Suprapubic skin (tissue), 4 donors: ENCODE measurements at regions not wholly inside any gene's neighbourhood (a gene's known extent, or its start where the extent isn't known, plus 50 kb on each side); places are given as distances from the start of the nearest gene placed in this dataset.

Source experiments
- CTCF ChIP-seq, 2 donors: fragments of 200-600 bp in 1 of 2; fragments of 450-650 bp in 1 of 2; sonication (generic) in 1 of 2; IDR thresholded peaks; one replicate each; pipeline ENCODE4 v1.5.1; 2016 to 2019; ENCODE audit warnings: antibody characterized with exemption in 2 of 2, mild to moderate bottlenecking in 1 of 2, moderate library complexity in 1 of 2
- EP300 ChIP-seq: sonication (generic); formaldehyde crosslinking; IDR thresholded peaks from one replicate; pipeline ENCODE4 v1.6.1; 2017; ENCODE audit warnings: antibody characterized with exemption
- POLR2A ChIP-seq, 2 donors: fragments of 450-650 bp; IDR thresholded peaks; one replicate each; pipeline ENCODE4 v1.6.1; 2017; ENCODE audit warnings: antibody characterized with exemption in 2 of 2, mild to moderate bottlenecking in 2 of 2, moderate library complexity in 2 of 2
- POLR2AphosphoS5 ChIP-seq, 3 donors: sonication (generic); formaldehyde crosslinking; IDR thresholded peaks; one replicate each; pipeline ENCODE4 v1.6.1; 2017; ENCODE audit warnings: antibody characterized with exemption in 3 of 3

- no peak for TF ChIP-seq CTCF (IDR thresholded peaks at IDR 0.05)
- TF ChIP-seq EP300: no peak
- no peak for TF ChIP-seq POLR2A (IDR thresholded peaks at IDR 0.05)
- TF ChIP-seq POLR2AphosphoS5 (IDR thresholded peaks at IDR 0.05): no peak
These were observed 357.6 kb downstream of the TBC1D4 start for GRCh38 chr13:75124415-75124814.
